T-helper 2 cell treated with Interferon-gamma antibody and Interleukin-4, amounts not matched to agents 5 μg/mL and 100 μg/mL, for 36 hours (primary cell): ENCODE measurements at regions not wholly inside any gene's neighbourhood (a gene's known extent, or its start where the extent isn't known, plus 50 kb on each side); places are given as distances from the start of the nearest gene placed in this dataset.
"Not testable (repeated sequence)": the region's sequence is repeated elsewhere in the genome, so short reads cannot be mapped to it uniquely, and the experiment has no call there.

Source experiments
- DNase-seq: peaks from one replicate; pipeline ENCODE4 v3.0.0; 2021; ENCODE audit warnings: low spot score
- H3K27ac Mint-ChIP-seq: one replicate; pipeline ENCODE4 v1.8.0; 2021; ENCODE audit warnings: mild to moderate bottlenecking, mixed read lengths
- H3K27me3 Mint-ChIP-seq: one replicate; pipeline ENCODE4 v1.8.0; 2021; ENCODE audit warnings: low read depth, mixed read lengths
- H3K36me3 Mint-ChIP-seq: one replicate; pipeline ENCODE4 v1.8.0; 2021; ENCODE audit warnings: low read depth, mixed read lengths
- H3K4me1 Mint-ChIP-seq: one replicate; pipeline ENCODE4 v1.8.0; 2021; ENCODE audit warnings: low read depth, mixed read lengths
- H3K4me3 Mint-ChIP-seq: one replicate; pipeline ENCODE4 v1.8.0; 2022; ENCODE audit warnings: mild to moderate bottlenecking, moderate library complexity, mixed read lengths
- H3K9me3 Mint-ChIP-seq: one replicate; pipeline ENCODE4 v1.8.0; 2021; ENCODE audit warnings: mixed read lengths

DNA sequence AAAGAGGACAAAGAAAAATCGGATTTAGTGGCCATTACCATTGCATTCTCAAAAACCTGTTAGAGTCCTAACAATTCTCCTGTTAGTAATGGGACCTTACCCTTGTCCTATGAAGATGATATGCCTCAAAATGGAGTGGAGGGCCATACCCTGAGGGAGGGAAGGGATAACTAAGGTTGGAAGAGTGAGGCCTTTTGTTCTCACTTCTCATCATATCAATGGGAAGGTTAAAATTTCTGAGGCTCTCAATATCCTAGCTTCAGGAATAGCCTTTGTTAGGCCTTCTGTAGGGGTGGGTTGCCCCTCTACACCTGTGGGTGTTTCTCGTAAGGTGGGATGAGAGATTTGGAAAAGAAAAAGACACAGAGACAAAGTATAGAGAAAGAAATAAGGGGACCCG is 109.4 kb upstream of the SGIP1 start:
- H3K36me3 Mint-ChIP-seq, H3K4me1 Mint-ChIP-seq, DNase-seq, H3K27me3 Mint-ChIP-seq, H3K27ac Mint-ChIP-seq, H3K4me3 Mint-ChIP-seq: not testable (repeated sequence)
- H3K9me3 Mint-ChIP-seq, result peaks cover 21% of the 10 kb centered on the region

- H3K9me3 Mint-ChIP-seq, result peaks cover 39% of the 10 kb centered on the region
- DNase-seq, result no peak
- no peak overlapping the region for H3K27ac Mint-ChIP-seq
- H3K36me3 Mint-ChIP-seq, result no peaks in the 10 kb centered on the region
- peaks cover 2% of the 10 kb centered on the region for H3K27me3 Mint-ChIP-seq
- H3K4me1 Mint-ChIP-seq, result no peaks in the 10 kb centered on the region
- no peak overlapping the region for H3K4me3 Mint-ChIP-seq
Observed at GRCh38 chr1:66426239-66426853, 107.6 kb upstream of the SGIP1 start.

DNA sequence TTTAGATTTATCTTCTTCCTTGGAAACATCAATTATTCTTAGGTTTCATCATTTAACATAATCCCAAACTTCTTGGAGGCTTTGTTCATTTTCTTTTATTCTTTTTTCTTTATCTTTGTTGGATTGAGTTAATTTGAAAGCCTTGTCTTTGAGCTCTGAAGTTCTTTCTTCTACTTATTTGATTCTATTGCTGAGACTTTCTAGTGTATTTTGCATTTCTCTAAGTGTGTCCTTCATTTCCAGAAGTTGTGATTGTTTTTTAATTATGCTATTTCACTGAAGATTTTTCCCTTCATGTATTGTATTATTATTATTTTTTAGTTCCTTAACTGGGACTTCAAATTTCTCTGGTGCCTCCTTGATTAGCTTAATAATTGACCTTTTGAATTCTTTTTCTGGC is 103.1 kb upstream of the SGIP1 start:
- H3K27ac Mint-ChIP-seq, H3K4me3 Mint-ChIP-seq, H3K36me3 Mint-ChIP-seq, DNase-seq, H3K4me1 Mint-ChIP-seq, H3K27me3 Mint-ChIP-seq: not testable (repeated sequence)
- peaks cover 43% of the 10 kb centered on the region for H3K9me3 Mint-ChIP-seq

DNA sequence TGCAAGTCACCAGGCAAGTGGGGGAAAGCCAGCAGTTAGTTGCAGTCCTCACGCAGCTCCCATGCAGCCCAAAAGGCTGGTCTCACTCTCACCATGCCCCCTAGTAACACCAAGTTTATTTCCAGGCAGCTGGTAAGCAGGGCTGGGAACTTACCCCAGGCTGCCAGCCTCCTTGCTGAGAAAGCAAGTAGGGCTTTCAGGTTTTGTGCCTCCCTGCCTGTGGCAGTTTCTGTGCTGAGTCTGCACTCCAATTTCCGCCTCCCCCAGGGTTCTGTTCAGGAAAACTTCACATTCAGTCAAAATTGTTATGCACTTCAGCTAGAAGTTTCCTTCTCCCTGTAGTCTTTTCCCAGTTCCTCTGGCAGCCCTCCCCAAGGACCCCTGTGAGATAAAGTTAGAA is 102.0 kb upstream of the SGIP1 start:
- no peak for DNase-seq
- Mint-ChIP-seq H3K27ac (no peak overlapping the region), H3K4me3 (no peak overlapping the region), H3K27me3 (peaks cover 7% of the 10 kb centered on the region), H3K4me1 (peaks cover 7% of the 10 kb centered on the region), H3K36me3 (peaks cover 3% of the 10 kb centered on the region), H3K9me3 (peaks cover 43% of the 10 kb centered on the region)

DNA sequence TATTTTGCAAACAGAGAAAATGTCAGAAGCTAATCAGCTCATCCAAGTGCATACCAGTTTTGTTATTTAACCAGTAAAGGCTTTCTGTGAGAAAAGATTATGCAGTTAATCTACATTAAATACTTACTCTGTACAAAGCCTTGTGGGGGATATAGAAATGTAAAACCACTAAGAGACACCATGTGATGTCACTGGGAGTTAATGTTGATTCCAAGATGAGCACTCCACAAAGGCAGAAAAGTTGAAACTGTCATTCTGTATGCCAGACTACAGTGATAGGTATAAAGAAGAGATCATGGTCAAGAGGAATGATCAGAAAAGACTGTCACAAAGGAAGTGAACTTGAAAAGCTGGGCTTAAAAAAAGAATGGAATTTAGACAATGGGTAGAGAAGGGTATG is 100.3 kb upstream of the SGIP1 start:
- Mint-ChIP-seq H3K9me3 (peaks cover 32% of the 10 kb centered on the region), H3K4me3 (no peak overlapping the region), H3K4me1 (peaks cover 15% of the 10 kb centered on the region), H3K27me3 (peaks cover 7% of the 10 kb centered on the region), H3K36me3 (peaks cover 3% of the 10 kb centered on the region), H3K27ac (no peak overlapping the region)
- DNase-seq, result no peak

GRCh38 chr1:66434096-66434495 is 99.9 kb upstream of the SGIP1 start:
- peaks cover 20% of the 10 kb centered on the region for H3K4me1 Mint-ChIP-seq
- DNase-seq, result no peak
- H3K27ac Mint-ChIP-seq, result no peak overlapping the region
- peaks cover 7% of the 10 kb centered on the region for H3K27me3 Mint-ChIP-seq
- H3K9me3 Mint-ChIP-seq, result peaks cover 27% of the 10 kb centered on the region
- peaks cover 3% of the 10 kb centered on the region for H3K36me3 Mint-ChIP-seq
- no peak overlapping the region for H3K4me3 Mint-ChIP-seq

- Mint-ChIP-seq H3K36me3 (peaks cover 3% of the 10 kb centered on the region), H3K4me1 (peaks cover 30% of the 10 kb centered on the region), H3K4me3 (no peak overlapping the region), H3K27me3 (peaks cover 7% of the 10 kb centered on the region), H3K9me3 (peaks cover 12% of the 10 kb centered on the region), H3K27ac (no peak overlapping the region)
- DNase-seq, result no peak
Observed at GRCh38 chr1:66435541-66435940, 98.4 kb upstream of the SGIP1 start.

- Mint-ChIP-seq H3K4me1 (peaks cover 30% of the 10 kb centered on the region), H3K27ac (no peak overlapping the region), H3K4me3 (no peak overlapping the region), H3K27me3 (peaks cover 5% of the 10 kb centered on the region), H3K36me3 (peaks cover 3% of the 10 kb centered on the region), H3K9me3 (peaks cover 2% of the 10 kb centered on the region)
- DNase-seq, result peak; percentile 74
Observed at GRCh38 chr1:66436378-66437135, 97.4 kb upstream of the SGIP1 start.

GRCh38 chr1:66437136-66437401 is 96.9 kb upstream of the SGIP1 start:
- no peak overlapping the region for H3K4me3 Mint-ChIP-seq
- H3K36me3 Mint-ChIP-seq, result peaks cover 3% of the 10 kb centered on the region
- H3K9me3 Mint-ChIP-seq, result no peaks in the 10 kb centered on the region
- no peak overlapping the region for H3K27ac Mint-ChIP-seq
- DNase-seq, result no peak
- H3K4me1 Mint-ChIP-seq, result peaks cover 30% of the 10 kb centered on the region
- H3K27me3 Mint-ChIP-seq, result peaks cover 5% of the 10 kb centered on the region

- Mint-ChIP-seq H3K27ac (no peak overlapping the region), H3K27me3 (no peaks in the 10 kb centered on the region), H3K36me3 (no peaks in the 10 kb centered on the region), H3K4me1 (peaks cover 30% of the 10 kb centered on the region), H3K4me3 (no peak overlapping the region), H3K9me3 (no peaks in the 10 kb centered on the region)
- no peak for DNase-seq
Observed at GRCh38 chr1:66438062-66438461, 95.9 kb upstream of the SGIP1 start.

- Mint-ChIP-seq H3K4me3 (peak overlapping the region; percentile 14), H3K27me3 (no peaks in the 10 kb centered on the region), H3K36me3 (no peaks in the 10 kb centered on the region), H3K9me3 (no peaks in the 10 kb centered on the region), H3K27ac (peak overlapping the region; percentile 47), H3K4me1 (peaks cover 30% of the 10 kb centered on the region)
- DNase-seq, result no peak
Observed at GRCh38 chr1:66438501-66438900, 95.5 kb upstream of the SGIP1 start.

GRCh38 chr1:66439031-66439740 is 94.8 kb upstream of the SGIP1 start:
- H3K36me3 Mint-ChIP-seq, result no peaks in the 10 kb centered on the region
- no peaks in the 10 kb centered on the region for H3K27me3 Mint-ChIP-seq
- peak overlapping the region; percentile 14 for H3K4me3 Mint-ChIP-seq
- H3K27ac Mint-ChIP-seq, result peak overlapping the region; percentile 47
- H3K9me3 Mint-ChIP-seq, result no peaks in the 10 kb centered on the region
- no peak for DNase-seq
- H3K4me1 Mint-ChIP-seq, result peaks cover 30% of the 10 kb centered on the region

- DNase-seq, result no peak
- H3K27me3 Mint-ChIP-seq, result peaks cover 12% of the 10 kb centered on the region
- no peaks in the 10 kb centered on the region for H3K9me3 Mint-ChIP-seq
- H3K4me1 Mint-ChIP-seq, result peaks cover 31% of the 10 kb centered on the region
- H3K27ac Mint-ChIP-seq, result no peak overlapping the region
- H3K36me3 Mint-ChIP-seq, result no peaks in the 10 kb centered on the region
- no peak overlapping the region for H3K4me3 Mint-ChIP-seq
Observed at GRCh38 chr1:66443793-66444192, 90.2 kb upstream of the SGIP1 start.

GRCh38 chr1:66444438-66445265 is 89.3 kb upstream of the SGIP1 start:
- H3K9me3 Mint-ChIP-seq, result no peaks in the 10 kb centered on the region
- H3K27me3 Mint-ChIP-seq, result peaks cover 17% of the 10 kb centered on the region
- H3K4me1 Mint-ChIP-seq, result peaks cover 23% of the 10 kb centered on the region
- peak overlapping the region; percentile 71 for H3K4me3 Mint-ChIP-seq
- H3K27ac Mint-ChIP-seq, result peak overlapping the region; percentile 88
- no peak for DNase-seq
- H3K36me3 Mint-ChIP-seq, result no peaks in the 10 kb centered on the region
